EL (cell line): ENCODE measurements at regions not wholly inside any gene's neighbourhood (a gene's known extent, or its start where the extent isn't known, plus 50 kb on each side); places are given as distances from the start of the nearest gene placed in this dataset.
"Not testable (repeated sequence)": the region's sequence is repeated elsewhere in the genome, so short reads cannot be mapped to it uniquely, and the experiment has no call there.

ENCODE experiments used
- DNase-seq: peaks from one replicate; pipeline ENCODE4 v3.0.0-alpha.2; 2016

GRCh38 chr21:18096413-18096812 is 148.2 kb upstream of the CHODL start:
- DNase-seq: not testable (repeated sequence)

DNA sequence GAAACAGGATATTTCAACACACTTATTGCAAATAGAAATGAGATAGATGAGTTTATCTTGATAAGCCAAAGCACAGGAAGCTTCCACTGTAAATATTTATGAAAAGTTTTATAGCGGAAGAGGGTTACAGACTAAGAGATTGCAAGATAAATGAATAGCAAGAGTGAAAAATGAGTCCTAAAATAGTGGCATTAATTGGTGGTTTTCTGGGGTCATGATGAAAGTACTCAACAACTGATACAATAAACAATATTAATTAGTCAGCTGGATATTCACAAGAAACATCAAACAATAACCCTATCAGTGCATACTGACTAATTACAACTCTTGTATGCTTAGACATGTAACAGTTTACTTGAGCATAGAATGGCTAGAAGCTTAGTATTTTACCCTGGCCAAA is 154.8 kb upstream of the CHODL start:
- DNase-seq: no peak

DNA sequence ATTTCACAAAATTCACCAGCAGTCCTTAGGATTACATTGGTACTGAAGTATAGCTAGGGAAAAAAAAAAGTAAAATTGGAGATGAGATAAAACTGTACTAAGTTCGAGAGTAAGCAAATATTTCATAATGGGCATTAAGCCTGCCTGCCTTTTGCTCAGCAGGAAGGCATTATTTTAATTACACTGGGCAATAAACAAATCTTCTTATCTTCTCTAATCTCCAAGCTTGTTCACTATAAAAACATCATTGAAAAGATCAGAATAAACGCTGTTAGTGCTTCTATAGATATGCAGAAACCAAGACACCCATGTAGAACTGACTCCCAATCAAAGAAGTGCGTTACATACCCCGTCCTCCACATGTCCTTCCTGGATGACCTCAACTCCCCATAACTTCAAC is 174.2 kb upstream of the CHODL start:
- no peak for DNase-seq

GRCh38 chr21:18069875-18070274 is 174.8 kb upstream of the CHODL start:
- DNase-seq: no peak

- DNase-seq: no peak
Measured at GRCh38 chr21:18060402-18060801, 184.2 kb upstream of the CHODL start.

- no peak for DNase-seq
Measured at GRCh38 chr21:18058731-18059398, 185.8 kb upstream of the CHODL start.

GRCh38 chr21:18053151-18053550 is 191.5 kb upstream of the CHODL start:
- no peak for DNase-seq

DNA sequence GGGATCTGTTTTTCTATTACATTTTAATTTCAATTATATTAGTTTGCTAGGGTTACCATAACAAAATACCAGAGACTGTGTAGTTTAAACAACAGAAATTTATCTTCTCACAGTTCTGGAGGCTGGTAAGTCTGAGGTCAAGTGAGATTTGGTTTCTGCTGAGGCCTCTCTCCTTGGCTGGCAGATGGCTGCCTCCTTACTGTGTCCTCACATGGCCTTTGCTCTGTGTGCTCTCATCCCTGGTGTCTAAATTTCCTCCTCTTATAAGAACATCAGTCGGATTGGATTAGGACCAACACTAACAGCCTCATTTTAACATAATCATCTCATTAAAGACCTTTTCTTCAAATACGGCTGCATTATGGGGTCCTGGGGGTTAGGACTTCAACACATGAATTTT is 195.2 kb upstream of the CHODL start:
- no peak for DNase-seq

DNA sequence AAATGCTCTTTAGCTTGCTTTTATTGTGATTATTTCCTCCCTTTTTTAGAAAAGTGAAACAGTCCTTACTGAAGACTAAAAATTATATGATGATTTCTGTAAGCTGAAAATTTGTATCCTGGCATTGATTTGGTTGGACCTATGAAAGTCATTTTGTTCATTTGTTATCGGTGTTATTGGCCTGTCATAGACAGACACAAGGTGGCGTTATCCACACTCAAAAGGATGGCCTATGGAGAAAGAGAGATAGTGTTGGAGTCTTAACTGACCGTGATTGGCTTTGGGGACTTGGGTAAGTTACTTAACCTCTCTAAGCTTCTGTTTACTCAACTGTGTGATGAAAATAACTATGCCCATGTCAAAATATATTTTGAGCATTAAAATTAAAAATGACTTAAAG is 203.6 kb upstream of the CHODL start:
- no peak for DNase-seq

DNA sequence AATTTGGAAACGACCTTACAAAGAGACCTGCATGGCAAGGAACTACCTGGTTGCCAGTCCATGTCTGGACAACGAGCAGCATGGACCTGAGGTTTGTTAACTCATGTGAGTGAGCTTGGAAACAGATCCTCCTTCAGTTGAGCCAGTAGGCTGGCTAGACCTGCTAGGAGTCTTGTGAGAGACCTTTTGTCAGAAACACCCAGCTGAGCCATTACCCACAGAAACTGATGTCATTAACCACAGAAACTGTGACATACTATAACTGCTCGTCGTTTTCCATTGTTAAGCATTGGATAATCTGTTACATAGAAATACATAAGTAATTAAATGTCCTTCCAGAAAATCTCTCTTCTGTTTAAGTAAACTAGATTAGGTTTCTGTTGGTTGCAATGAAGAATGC is 211.1 kb upstream of the C21orf91 start:
- DNase-seq: no peak

DNA sequence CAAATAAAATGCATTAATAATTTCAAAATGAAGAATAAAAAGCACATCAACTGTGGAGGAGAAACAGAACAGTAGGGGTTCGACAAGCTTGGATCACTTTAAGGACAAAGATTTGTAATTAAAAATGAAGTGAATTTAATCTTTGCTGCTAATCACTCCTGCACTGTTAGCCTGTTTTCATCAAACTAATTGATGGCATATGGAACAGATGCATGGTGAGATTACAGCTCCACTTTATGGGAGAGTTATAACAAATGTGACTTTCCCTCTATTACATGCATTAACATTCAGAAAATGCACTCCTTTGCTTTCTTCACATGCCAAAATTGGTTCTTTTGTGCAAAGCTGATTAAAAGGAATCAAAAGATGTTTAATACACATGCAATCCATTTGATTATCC is 207.2 kb upstream of the C21orf91 start:
- DNase-seq: no peak

DNA sequence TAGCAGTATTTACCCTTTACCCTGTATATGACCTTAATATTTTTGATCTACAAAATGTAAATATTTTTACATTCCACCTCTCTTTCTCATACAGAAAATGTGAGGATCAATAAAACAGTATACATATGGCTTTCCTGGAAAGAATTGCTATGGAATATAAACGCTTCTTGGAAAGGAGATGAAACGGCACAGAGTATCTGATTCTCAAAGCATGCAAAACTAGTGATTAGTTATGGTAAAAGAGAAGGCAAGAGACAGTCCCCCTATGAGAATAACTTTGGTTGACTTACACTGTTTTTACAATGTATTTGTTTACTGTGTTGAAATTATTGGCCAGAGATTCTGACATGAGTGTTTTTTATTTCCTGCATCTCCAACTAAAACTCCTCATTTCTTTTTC is 204.6 kb upstream of the C21orf91 start:
- no peak for DNase-seq

DNA sequence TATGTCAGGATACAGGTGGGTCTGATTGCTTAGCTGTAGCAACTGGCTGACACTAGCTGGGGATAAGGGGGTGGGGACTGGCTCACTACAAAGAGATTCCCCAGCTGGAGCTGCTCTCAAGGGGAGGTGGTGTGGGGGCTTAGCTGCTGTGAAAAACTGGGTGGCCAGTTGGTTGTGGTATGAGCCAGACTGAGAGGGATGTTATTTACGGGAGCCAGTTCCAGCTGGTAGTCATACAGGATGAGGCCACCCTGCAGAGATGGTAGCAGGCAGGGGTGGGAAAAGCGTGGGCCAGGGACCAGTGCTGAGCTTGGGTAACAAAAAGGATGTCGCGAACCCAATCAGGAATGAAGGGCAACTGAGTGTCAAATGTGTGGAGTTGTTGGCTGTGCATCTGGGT is 204.0 kb upstream of the C21orf91 start:
- no peak for DNase-seq

DNA sequence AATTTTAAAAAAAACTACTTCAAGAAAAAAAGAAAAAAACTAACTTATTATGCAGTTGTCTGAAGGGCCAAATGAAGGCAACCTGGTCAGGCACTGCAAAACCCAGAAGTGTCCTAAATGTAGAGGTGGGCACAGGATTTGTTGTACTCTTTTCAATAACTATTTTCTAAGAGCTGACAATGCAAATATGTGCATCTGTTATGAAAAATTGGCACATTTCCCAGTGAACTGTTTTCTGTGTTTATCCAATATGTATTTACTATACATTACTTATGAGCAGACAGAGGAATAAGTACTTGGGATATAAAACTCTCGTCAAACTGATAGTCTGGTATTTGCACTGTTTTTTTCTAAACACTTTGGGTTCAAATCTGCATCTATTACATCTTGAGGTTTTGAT is 188.0 kb upstream of the C21orf91 start:
- no peak for DNase-seq

GRCh38 chr21:18006691-18007090 is 187.5 kb upstream of the C21orf91 start:
- no peak for DNase-seq

GRCh38 chr21:18002393-18002792 is 183.2 kb upstream of the C21orf91 start:
- no peak for DNase-seq

- DNase-seq: no peak
Measured at GRCh38 chr21:18000981-18001686, 182.0 kb upstream of the C21orf91 start.

GRCh38 chr21:17998599-17998998 is 179.4 kb upstream of the C21orf91 start:
- not testable (repeated sequence) for DNase-seq

DNA sequence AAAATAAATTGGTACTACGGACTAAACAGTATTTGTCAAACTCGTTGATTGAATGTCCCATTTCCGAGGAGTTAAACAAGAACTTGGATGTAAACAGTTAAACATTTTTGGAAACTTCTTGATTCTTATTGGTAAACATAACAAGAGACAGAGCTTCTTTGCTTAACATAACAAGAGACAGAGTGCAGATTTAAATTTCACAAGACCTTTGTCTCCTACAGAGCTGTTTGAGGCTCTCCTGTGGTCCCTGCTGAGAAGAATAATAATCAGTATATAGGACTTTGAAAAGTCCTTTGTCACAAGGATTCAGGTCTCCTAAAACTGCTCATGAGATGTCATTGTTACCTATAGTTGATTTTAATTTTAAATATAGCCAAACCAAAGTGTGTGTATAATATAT is 170.6 kb upstream of the C21orf91 start:
- DNase-seq: no peak

- no peak for DNase-seq
Measured at GRCh38 chr21:17988102-17988437, 168.9 kb upstream of the C21orf91 start.

GRCh38 chr21:17987382-17988101 is 168.4 kb upstream of the C21orf91 start:
- no peak for DNase-seq

GRCh38 chr21:17981060-17981740 is 162.0 kb upstream of the C21orf91 start:
- DNase-seq: no peak

GRCh38 chr21:17979763-17980162 is 160.6 kb upstream of the C21orf91 start:
- no peak for DNase-seq

- no peak for DNase-seq
Measured at GRCh38 chr21:17978895-17979294, 159.7 kb upstream of the C21orf91 start.
